AG09319 (cell line): ENCODE measurements at regions not wholly inside any gene's neighbourhood (a gene's known extent, or its start where the extent isn't known, plus 50 kb on each side); places are given as distances from the start of the nearest gene placed in this dataset.

Source experiments
- DNase-seq: peaks from one replicate; pipeline ENCODE4 v3.0.0-alpha.2; 2010; ENCODE audit warnings: low read depth; ENCODE audit errors: extremely low read depth
- TF ChIP-seq, protein P1 (sequence below): IDR thresholded peaks from 2 replicates; pipeline ENCODE4 v1.5.1; 2011; ENCODE audit warnings: low read depth, mild to moderate bottlenecking, inconsistent platforms, low read length, moderate library complexity

DNA sequence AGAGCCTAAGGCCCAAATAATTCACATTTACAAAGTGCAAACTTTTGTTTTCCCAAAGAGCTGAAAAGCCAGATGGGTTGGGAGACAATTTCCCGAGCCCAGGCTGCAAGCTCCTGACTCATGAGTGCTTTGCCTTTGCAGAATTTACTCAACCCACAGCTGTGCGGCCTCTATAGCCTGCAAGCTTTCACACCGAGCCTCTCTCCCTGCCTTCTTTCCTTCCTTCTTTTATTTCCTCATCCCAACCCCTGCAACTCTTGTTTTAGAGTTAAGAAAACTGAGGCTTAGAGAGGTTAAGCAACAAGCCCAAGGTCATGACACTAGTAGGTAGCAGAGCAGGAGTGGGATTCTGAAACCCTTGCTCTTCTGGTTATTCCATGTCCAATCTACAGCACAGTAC is 203.0 kb upstream of the GPR26 start:
- TF ChIP-seq, protein P1, sequence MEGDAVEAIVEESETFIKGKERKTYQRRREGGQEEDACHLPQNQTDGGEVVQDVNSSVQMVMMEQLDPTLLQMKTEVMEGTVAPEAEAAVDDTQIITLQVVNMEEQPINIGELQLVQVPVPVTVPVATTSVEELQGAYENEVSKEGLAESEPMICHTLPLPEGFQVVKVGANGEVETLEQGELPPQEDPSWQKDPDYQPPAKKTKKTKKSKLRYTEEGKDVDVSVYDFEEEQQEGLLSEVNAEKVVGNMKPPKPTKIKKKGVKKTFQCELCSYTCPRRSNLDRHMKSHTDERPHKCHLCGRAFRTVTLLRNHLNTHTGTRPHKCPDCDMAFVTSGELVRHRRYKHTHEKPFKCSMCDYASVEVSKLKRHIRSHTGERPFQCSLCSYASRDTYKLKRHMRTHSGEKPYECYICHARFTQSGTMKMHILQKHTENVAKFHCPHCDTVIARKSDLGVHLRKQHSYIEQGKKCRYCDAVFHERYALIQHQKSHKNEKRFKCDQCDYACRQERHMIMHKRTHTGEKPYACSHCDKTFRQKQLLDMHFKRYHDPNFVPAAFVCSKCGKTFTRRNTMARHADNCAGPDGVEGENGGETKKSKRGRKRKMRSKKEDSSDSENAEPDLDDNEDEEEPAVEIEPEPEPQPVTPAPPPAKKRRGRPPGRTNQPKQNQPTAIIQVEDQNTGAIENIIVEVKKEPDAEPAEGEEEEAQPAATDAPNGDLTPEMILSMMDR: no peak

DNA sequence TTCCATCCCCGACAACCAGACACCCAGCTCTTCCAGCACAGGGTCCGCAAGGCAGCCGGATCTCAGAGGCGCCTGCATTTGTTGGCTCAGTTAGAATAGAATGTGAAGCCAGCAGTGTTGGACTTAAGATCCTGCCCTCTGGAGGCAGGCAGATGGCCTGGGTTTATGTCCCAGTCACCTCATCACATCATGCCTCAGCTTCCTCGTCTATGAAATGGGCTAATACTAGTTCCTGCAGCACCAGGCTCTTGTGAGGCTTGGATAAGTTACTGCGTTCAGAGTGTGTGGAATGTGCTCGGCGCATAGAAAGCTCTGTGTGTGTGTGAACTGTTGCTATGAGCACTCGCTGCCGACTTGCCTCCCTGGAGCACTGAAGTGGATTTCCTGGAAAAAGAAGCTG is 202.5 kb upstream of the GPR26 start:
- TF ChIP-seq, protein P1: no peak
- DNase-seq: no peak

More for the DNA sequence above, 203.0 kb upstream of the GPR26 start:
- no peak for DNase-seq

DNA sequence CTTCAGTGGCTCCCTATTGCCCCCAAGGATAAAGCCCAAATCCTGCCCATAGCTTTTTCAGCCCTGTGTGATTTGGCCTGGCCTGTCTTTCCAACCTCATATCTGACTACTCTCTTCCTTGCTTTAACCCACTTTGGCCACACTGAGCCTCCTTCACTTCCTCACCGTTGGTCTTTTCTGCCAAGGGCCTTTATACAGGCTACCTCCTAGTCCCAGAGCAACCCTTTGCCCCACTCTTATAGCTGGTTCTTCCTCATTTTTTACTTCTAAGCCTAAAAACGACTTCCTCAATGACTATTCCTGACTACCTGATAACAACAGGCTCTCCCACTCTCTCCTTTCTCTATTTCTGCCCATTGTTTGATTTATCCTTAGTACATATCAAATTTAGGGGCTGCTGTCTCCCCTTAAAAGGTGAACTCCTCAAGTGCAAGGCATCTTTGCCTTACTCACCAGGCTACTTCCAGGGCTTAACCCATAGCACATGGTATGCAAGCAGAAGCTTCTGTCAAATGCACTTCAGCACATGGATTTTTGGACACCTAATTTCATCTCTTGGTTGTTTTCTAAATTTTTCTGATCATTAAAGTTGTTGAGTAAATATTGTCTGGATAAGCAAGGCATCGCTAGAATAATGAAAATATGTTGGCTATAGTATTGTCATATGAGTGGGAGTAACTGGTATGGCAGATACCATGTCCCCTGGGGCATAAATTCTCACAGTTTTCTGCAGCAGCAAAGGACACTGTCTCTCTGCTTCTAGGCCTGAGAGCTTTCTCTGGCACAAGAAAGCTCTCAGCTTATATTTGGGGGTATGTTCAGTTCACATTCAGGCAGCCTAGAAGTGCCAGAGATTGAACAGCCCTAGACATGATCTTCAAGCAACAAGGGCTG is 201.5 kb upstream of the GPR26 start:
- no peak for DNase-seq
- TF ChIP-seq, protein P1: no peak

DNA sequence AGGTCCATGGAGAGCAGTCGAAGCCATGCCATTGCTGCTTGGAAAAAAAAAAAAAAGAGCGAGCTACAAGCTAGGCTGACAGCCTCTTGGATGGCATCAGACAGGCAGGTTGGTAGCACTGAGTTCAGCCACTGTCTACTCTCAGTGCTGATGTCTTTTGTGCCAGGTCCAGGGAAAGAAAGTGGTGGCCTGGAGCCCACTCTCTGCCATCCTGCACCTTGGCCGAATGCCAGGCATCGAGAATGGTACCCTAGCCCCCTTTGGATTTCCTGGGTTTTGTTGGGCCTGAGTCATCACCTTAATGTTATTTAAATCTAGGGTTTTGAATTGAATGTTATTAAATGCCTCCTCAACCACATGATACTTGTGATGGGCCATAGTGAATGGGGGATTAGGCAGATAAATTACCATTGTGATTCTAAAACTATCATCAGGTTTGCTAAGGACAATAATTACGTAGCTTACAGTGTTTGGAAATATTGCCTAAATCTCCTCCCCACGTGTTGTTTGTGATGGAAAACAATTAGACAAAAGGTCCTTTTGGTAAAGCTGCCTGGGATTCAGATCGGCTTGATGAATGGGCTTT is 195.7 kb upstream of the GPR26 start:
- no peak for DNase-seq
- TF ChIP-seq, protein P1: no peak

DNA sequence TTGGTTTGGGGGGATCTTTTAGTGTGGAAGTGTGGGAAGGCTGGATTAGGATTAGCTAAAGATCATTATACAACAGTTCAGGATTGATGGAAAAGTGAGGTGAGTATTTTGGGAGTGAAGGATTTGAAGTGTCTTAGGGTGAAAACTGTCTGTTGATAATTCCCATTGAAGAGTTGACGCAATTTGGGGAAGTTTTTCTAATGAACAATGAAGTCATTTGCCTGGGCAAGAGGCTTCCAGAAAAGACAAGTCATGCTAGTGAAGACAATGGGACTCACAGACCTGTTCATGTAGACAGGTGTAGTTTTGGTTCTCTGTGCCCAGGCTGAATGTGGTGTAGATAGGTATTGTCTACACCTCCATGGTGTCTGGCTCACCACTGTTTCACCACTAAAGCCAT is 194.3 kb upstream of the GPR26 start:
- DNase-seq: no peak
- TF ChIP-seq, protein P1: no peak

DNA sequence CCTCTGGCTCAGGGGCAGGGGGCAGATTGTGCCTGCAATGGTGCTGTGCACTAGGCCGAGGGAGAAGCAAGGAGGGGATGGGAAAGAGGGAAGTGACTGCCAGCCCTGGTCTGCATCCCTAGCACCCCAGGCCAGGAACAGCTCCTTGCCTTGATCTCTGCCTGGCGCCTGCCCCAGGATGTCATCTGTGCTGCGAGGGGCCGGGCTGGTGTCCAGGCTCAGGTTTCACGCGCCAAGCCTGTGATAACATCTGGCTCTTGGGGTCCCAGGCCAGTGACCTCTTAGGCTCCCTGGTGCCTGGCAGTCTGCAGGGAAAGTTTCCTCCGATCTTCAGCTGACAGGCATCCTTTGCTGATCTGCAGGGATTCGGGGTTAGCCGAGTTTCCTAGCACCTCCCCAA is 193.5 kb upstream of the GPR26 start:
- no peak for DNase-seq
- TF ChIP-seq, protein P1: no peak

DNA sequence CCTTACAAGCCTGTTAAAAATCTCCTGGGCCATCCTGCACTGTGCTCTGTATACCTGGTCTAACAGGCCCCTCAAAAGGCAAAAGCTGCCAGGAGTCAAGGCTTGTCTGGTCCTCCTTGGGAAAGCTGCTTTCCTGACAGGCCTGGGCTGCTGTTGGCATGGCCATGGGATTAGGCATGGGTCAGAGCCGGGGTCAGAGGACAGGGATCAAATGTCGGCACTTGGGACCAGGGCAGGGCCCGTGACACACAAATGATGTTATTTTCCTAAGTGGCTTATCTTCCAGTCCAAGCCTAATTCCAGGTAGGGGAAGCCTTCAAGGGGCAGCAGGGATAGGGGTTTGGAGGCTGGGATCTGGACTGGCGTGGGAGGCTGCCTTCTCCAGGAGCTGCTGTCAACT is 191.5 kb upstream of the GPR26 start:
- TF ChIP-seq, protein P1: no peak
- DNase-seq: no peak
